HepG2 (cell line): ENCODE measurements at regions not wholly inside any gene's neighbourhood (a gene's known extent, or its start where the extent isn't known, plus 50 kb on each side); places are given as distances from the start of the nearest gene placed in this dataset.

Experiments used
- ADNP ChIP-seq: sonication (generic); formaldehyde crosslinking; IDR thresholded peaks from 2 replicates; pipeline ENCODE4 v1.4.0; 2020; ENCODE audit warnings: missing genetic modification reagents
- CHCHD3 ChIP-seq: sonication (generic); formaldehyde crosslinking; IDR thresholded peaks from 2 replicates; pipeline ENCODE4 v1.8.0; 2022; ENCODE audit warnings: mild to moderate bottlenecking, missing genetic modification reagents, moderate library complexity
- PAF1 ChIP-seq: IDR thresholded peaks from 2 replicates; pipeline ENCODE4 v1.6.1; 2016; ENCODE audit warnings: missing genetic modification reagents, missing compliant biosample characterization
- PBX3 ChIP-seq: sonication (generic); formaldehyde crosslinking; IDR thresholded peaks from 2 replicates; pipeline ENCODE4 v1.8.1; 2023; ENCODE audit warnings: missing genetic modification reagents, inconsistent platforms, borderline replicate concordance
- REST ChIP-seq, 2 experiments: IDR thresholded peaks; 2 replicates each; pipeline ENCODE4 v1.6.1; 2011 to 2012; ENCODE audit warnings: low read length in 2 of 2, borderline replicate concordance in 1 of 2, low read depth in 1 of 2, mild to moderate bottlenecking in 1 of 2, moderate library complexity in 1 of 2
- ZNF550 ChIP-seq: sonication (generic); formaldehyde crosslinking; IDR thresholded peaks from 2 replicates; pipeline ENCODE4 v1.4.0; 2020; ENCODE audit warnings: mild to moderate bottlenecking, missing genetic modification reagents, borderline replicate concordance
- ZNF577 ChIP-seq: sonication (generic); formaldehyde crosslinking; IDR thresholded peaks from 2 replicates; pipeline ENCODE4 v1.4.0; 2020; ENCODE audit warnings: mild to moderate bottlenecking, low read depth, missing genetic modification reagents, borderline replicate concordance

- TF ChIP-seq PBX3 (CRISPR knock-in tag): no peak
- no peak for TF ChIP-seq ZNF550 (CRISPR knock-in tag)
- TF ChIP-seq REST (IDR thresholded peaks at IDR 0.05; ENCODE audit: borderline replicate concordance in 1 of 2, low read depth in 1 of 2, low read length in 2 of 2): no peak
- no peak for TF ChIP-seq CHCHD3 (CRISPR knock-in tag)
- TF ChIP-seq ADNP (CRISPR knock-in tag): no peak
- TF ChIP-seq PAF1 (CRISPR knock-in tag): no peak
- TF ChIP-seq ZNF577 (CRISPR knock-in tag): no peak
These were observed 408.8 kb downstream of the ENC1 start (continued) for GRCh38 chr5:74231697-74232096.
